ENCODE measurements at regions not wholly inside any gene's neighbourhood (a gene's known extent, or its start where the extent isn't known, plus 50 kb on each side); places are given as distances from the start of the nearest gene placed in this dataset.

DNA sequence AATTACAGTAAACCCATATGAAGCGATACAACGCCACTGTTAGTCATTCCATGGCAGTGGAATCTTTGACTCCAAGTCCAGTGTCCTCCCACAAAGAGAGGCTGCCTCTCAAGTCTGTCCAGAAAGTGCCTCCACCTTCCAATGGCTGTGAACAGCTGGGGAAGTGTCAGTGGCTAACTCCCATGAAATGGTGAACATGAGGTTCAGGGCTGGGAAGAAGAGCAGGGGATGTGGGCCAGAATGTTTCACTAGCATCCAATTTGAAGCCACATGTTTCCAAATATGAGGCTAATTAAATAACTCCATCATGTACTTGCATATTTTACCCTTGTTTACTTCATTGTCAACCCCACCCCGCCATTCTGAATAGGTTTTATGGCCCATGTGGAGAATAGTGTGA lies 53.1 kb upstream of the CHST15 start:
- Histone ChIP-seq H3K27ac (peak overlapping the region; percentile 90 to 99 (median 96)), H3K9ac (peak overlapping the region in 9 of 11 experiments; percentile 20 to 90 (median 85); a peak in 15 of 22 replicates), H3K27me3 (no peaks in the 10 kb centered on the region), H3K36me3 (no peaks in the 10 kb centered on the region), H4K20me1 (no peaks in the 10 kb centered on the region), H3K4me1 (peaks cover 91 to 99% (median 98%) of the 10 kb centered on the region in 10 experiments), H3K4me3 (no peak overlapping the region), H3K9me3 (replicated peaks in 1 of 11) (no peaks in the 10 kb centered on the region), H3K4me2 (peak overlapping the region; percentile 75 to 95 (median 89))
- no peak for TF ChIP-seq Cebpa-rat (IDR thresholded peaks at IDR 0.05)

DNA sequence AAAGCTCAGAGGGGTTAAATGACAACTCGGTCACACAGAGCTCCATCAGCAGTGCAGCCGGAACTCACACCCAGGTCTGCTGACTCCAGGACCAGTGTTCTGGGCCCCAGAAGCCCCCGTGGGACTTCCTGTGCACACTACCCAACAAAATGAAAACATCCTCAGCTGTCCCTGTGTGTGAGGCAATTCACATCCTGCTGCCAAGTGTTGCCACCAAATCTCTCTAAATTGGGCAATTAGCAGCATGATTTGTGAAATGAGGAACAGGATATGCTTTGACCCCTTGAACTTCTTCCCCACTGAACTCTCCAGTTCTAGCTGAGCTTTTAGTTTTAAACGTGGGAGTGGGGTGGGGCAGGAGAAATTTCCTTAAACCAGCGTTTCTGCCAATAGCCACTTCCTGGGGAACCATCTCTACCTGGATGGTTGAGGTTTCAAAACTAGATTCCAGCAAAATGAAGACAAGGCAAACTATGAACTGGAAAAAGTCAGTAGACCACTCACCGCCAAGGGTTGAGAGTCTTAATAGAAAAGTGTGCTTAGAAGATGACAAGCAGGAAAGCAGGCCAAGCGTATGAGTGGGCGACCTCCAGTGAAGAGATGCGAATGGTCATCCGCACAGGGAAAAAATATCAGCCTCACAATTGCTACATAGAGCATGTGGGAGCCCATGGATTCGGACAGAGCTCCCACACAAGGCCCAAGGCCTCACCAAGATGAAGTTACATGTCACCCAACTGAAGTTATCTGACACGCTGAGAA lies 51.9 kb upstream of the CHST15 start:
- peak overlapping the region; percentile 78 to 90 (median 85) for H3K9ac ChIP-seq
- TF ChIP-seq Cebpa-rat (IDR thresholded peaks at IDR 0.05) = peak; percentile 100
- H3K9me3 ChIP-seq (replicated peaks in 1 of 11) = peaks cover 7 to 11% (median 10%) of the 10 kb centered on the region in 11 experiments
- peak overlapping the region; percentile 90 to 99 (median 96) for H3K27ac ChIP-seq
- peak overlapping the region in 4 of 10 experiments; percentile 1 to 49 (median 19); a peak in 3 of 20 replicates for H3K4me3 ChIP-seq
- H3K4me1 ChIP-seq = peaks cover 84 to 94% (median 91%) of the 10 kb centered on the region in 10 experiments
- no peaks in the 10 kb centered on the region for H3K27me3 ChIP-seq
- no peaks in the 10 kb centered on the region for H4K20me1 ChIP-seq
- peaks cover 0 to 7% (median 0%) of the 10 kb centered on the region in 11 experiments; a peak in 2 of 22 replicates for H3K36me3 ChIP-seq
- H3K4me2 ChIP-seq = peak overlapping the region; percentile 75 to 96 (median 89)

DNA sequence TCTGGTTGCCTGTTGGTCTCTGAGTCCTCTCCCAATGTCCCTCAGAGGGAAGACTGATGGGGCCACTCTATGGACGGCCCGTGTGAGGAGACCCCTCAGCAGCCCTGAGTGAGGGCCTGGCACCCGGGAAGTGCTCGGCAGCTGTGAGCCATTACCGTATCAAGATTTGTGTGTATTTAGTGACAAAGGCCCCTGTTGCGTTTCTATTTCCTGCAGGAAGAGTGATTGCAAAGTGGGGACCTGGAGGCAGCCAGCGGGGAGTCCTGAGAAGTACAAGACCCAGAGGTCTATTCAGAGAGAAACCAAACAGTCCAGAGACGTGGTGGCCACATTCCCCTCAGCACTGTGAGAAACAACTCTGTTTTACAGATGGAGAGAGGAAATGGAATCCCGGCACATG lies 51.1 kb upstream of the CHST15 start:
- no peak for TF ChIP-seq Cebpa-rat (IDR thresholded peaks at IDR 0.05)
- peak overlapping the region; percentile 78 to 90 (median 85) for H3K9ac ChIP-seq
- H3K9me3 ChIP-seq (replicated peaks in 1 of 11) = peaks cover 14 to 18% (median 18%) of the 10 kb centered on the region in 11 experiments
- H3K27me3 ChIP-seq = no peaks in the 10 kb centered on the region
- peak overlapping the region; percentile 90 to 99 (median 96) for H3K27ac ChIP-seq
- peaks cover 77 to 86% (median 83%) of the 10 kb centered on the region in 10 experiments for H3K4me1 ChIP-seq
- peaks cover 0 to 14% (median 0%) of the 10 kb centered on the region in 11 experiments; a peak in 4 of 22 replicates for H3K36me3 ChIP-seq
- H3K4me3 ChIP-seq = peak overlapping the region in 6 of 10 experiments; percentile 1 to 49 (median 14); a peak in 7 of 20 replicates
- no peaks in the 10 kb centered on the region for H4K20me1 ChIP-seq
- H3K4me2 ChIP-seq = peak overlapping the region; percentile 72 to 96 (median 85)

DNA sequence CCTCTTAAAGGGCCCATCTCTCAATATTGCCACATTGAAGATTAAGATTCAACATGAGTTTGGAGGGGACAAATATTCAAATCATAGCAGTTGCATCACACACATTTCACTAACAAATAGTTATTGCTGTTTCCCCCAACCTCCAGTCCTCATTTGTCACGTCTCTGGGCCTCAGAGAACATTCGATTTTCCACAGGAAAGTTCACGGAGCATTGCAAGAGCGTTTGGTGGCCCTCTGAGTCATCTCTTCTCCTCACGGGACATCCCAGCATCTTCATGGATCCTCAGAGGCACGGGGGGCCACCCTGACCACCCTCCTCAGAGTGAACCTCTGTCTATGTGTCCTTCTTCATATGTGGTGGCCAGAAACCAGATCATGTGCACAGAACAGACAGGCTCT lies 50.3 kb upstream of the CHST15 start:
- H3K36me3 ChIP-seq = peaks cover 0 to 18% (median 0%) of the 10 kb centered on the region in 11 experiments; a peak in 5 of 22 replicates
- no peaks in the 10 kb centered on the region for H3K27me3 ChIP-seq
- peaks cover 68 to 78% (median 76%) of the 10 kb centered on the region in 10 experiments for H3K4me1 ChIP-seq
- peak overlapping the region; percentile 90 to 99 (median 96) for H3K27ac ChIP-seq
- peaks cover 17 to 26% (median 24%) of the 10 kb centered on the region in 11 experiments for H3K9me3 ChIP-seq (replicated peaks in 1 of 11)
- peak overlapping the region in 7 of 10 experiments; percentile 4 to 49 (median 23); a peak in 8 of 20 replicates for H3K4me3 ChIP-seq
- TF ChIP-seq Cebpa-rat (IDR thresholded peaks at IDR 0.05) = no peak
- peak overlapping the region; percentile 72 to 96 (median 85) for H3K4me2 ChIP-seq
- H4K20me1 ChIP-seq = no peaks in the 10 kb centered on the region
- H3K9ac ChIP-seq = peak overlapping the region; percentile 78 to 90 (median 85); a peak in 21 of 22 replicates
